Endothelial cell of umbilical vein (primary cell): ENCODE measurements at regions not wholly inside any gene's neighbourhood (a gene's known extent, or its start where the extent isn't known, plus 50 kb on each side); places are given as distances from the start of the nearest gene placed in this dataset.
"Not testable (repeated sequence)": the region's sequence is repeated elsewhere in the genome, so short reads cannot be mapped to it uniquely, and the experiment has no call there.

Source experiments
- BruUV-seq: library from RNA; stranded (reverse); fragments of 400-500 nt; replicated peaks from 2 replicates; lab custom pipeline; 2021; lab: Mats Ljungman, UMichigan
- CTCF ChIA-PET: fragments of 300-600, 350-600 bp; sonication (Branson Sonifier 250); formaldehyde crosslinking; loops from one replicate; lab custom pipeline; 2021; ENCODE audit warnings: antibody characterized with exemption, inconsistent platforms; lab: Charles Lee
- POLR2A ChIA-PET: fragments of 300-600, 350-600 bp; sonication (Branson Sonifier 250); formaldehyde crosslinking; loops from one replicate; lab custom pipeline; 2021; ENCODE audit warnings: antibody characterized with exemption, inconsistent platforms; lab: Charles Lee
- DNase-seq: peaks from one replicate; pipeline ENCODE4 v3.0.0-alpha.2; 2011; ENCODE audit warnings: low read depth, low spot score
- FAIRE-seq: peaks from 2 replicates; lab custom pipeline; 2011; peaks lifted over from hg19 to GRCh38; lab: Jason Lieb, UNC
- H2AFZ ChIP-seq: 2 replicates; pipeline ENCODE4 v1.6.0; 2012; ENCODE audit warnings: low read depth, low read length, control low read depth, inconsistent platforms
- H3K27ac ChIP-seq: 2 replicates; pipeline ENCODE4 v1.5.1; 2011; ENCODE audit warnings: low read depth, mild to moderate bottlenecking, control low read depth, low read length, moderate library complexity; ENCODE audit not compliant: insufficient read depth
- H3K27me3 ChIP-seq, 2 experiments: 2 replicates each; pipeline versions ENCODE4 v1.6.0 to v1.6.1; 2011; ENCODE audit warnings: low read length in 2 of 2, mixed read lengths in 1 of 2; ENCODE audit not compliant: control insufficient read depth in 2 of 2, insufficient read depth in 2 of 2
- H3K36me3 ChIP-seq, 2 experiments: 2 replicates in 1 of 2; 3 replicates in 1 of 2; pipeline ENCODE4 v1.5.1; 2011; ENCODE audit warnings: low read length in 2 of 2, mild to moderate bottlenecking in 1 of 2, moderate library complexity in 1 of 2; ENCODE audit not compliant: control insufficient read depth in 2 of 2, insufficient read depth in 2 of 2; ENCODE audit errors: extremely low read depth in 1 of 2
- H3K4me1 ChIP-seq: 3 replicates; pipeline ENCODE4 v1.5.1; 2011; ENCODE audit warnings: mild to moderate bottlenecking, low read length; ENCODE audit not compliant: control insufficient read depth, insufficient read depth; ENCODE audit errors: extremely low read depth
- H3K4me2 ChIP-seq: 2 replicates; pipeline ENCODE4 v1.6.1; 2011; ENCODE audit warnings: low read length, control low read depth, mixed read lengths; ENCODE audit not compliant: insufficient read depth
- H3K4me3 ChIP-seq, 3 experiments: fragments of 200-600 bp in 1 of 3; sonication (generic), shearing (Covaris generic) in 1 of 3; replicated peaks in 1 of 3; 2 replicates each; pipeline ENCODE4 v1.5.1; 2011 to 2016; ENCODE audit warnings: control low read depth in 3 of 3, low read length in 3 of 3, mild to moderate bottlenecking in 2 of 3, inconsistent platforms in 1 of 3, low read depth in 1 of 3, moderate library complexity in 1 of 3; ENCODE audit not compliant: insufficient read depth in 1 of 3
- H3K79me2 ChIP-seq: 2 replicates; pipeline ENCODE4 v1.6.0; 2012; ENCODE audit warnings: low read length, inconsistent platforms; ENCODE audit not compliant: control insufficient read depth, insufficient read depth
- H3K9ac ChIP-seq: replicated peaks from 2 replicates; pipeline ENCODE3; 2011; ENCODE audit warnings: low read length, control low read depth; ENCODE audit not compliant: insufficient read depth; ENCODE audit errors: extremely low read depth
- H3K9me1 ChIP-seq: replicated peaks from 3 replicates; pipeline ENCODE4 v1.6.0; 2011; ENCODE audit warnings: mild to moderate bottlenecking, low read length; ENCODE audit not compliant: control insufficient read depth, insufficient read depth; ENCODE audit errors: extremely low read depth
- H3K9me3 ChIP-seq: replicated peaks from 2 replicates; pipeline ENCODE4 v1.5.1; 2012; ENCODE audit warnings: low read length, inconsistent platforms; ENCODE audit not compliant: control insufficient read depth, insufficient read depth
- H4K20me1 ChIP-seq: replicated peaks from 2 replicates; pipeline ENCODE3; 2011; ENCODE audit warnings: mild to moderate bottlenecking, low read length; ENCODE audit not compliant: control insufficient read depth, insufficient read depth; ENCODE audit errors: extremely low read depth
- EZH2 ChIP-seq: IDR thresholded peaks from 2 replicates; pipeline ENCODE4 v1.6.1; 2012; ENCODE audit warnings: borderline replicate concordance, low read depth, mild to moderate bottlenecking, moderate library complexity, low read length, inconsistent platforms; ENCODE audit not compliant: severe bottlenecking
- FOS ChIP-seq: IDR thresholded peaks from 2 replicates; pipeline ENCODE4 v1.6.1; 2011; ENCODE audit warnings: mild to moderate bottlenecking, low read length, moderate library complexity, borderline replicate concordance; ENCODE audit not compliant: insufficient read depth
- GATA2 ChIP-seq: IDR thresholded peaks from 2 replicates; pipeline ENCODE4 v1.7.0; 2011; ENCODE audit warnings: low read depth, mild to moderate bottlenecking, moderate library complexity, mixed read lengths, low read length; ENCODE audit not compliant: insufficient read length, insufficient read depth
- JUN ChIP-seq: IDR thresholded peaks from 2 replicates; pipeline ENCODE4 v1.6.1; 2011; ENCODE audit warnings: borderline replicate concordance, low read depth; ENCODE audit not compliant: insufficient read length, insufficient read depth
- MYC ChIP-seq: IDR thresholded peaks from one replicate; pipeline ENCODE4 v1.6.1; 2011; ENCODE audit warnings: mild to moderate bottlenecking, low read depth, low read length
- POLR2A ChIP-seq: IDR thresholded peaks from 2 replicates; pipeline ENCODE4 v1.6.1; 2012; ENCODE audit warnings: low read depth, mild to moderate bottlenecking, control low read depth, low read length
- POLR2AphosphoS5 ChIP-seq: IDR thresholded peaks from 2 replicates; pipeline ENCODE4 v1.6.1; 2012; ENCODE audit warnings: low read depth, mild to moderate bottlenecking, control low read depth, low read length, moderate library complexity; ENCODE audit not compliant: insufficient read depth
- dilution Hi-C: fragments of 300-500 bp; cut with MboI; formaldehyde crosslinking; loops from one replicate; pipeline ENCODE4 v1.15.0; 2019; ENCODE audit warnings: low sequenced_read_pairs; ENCODE audit not compliant: extremely low pct_ligation_motif_present
- intact Hi-C: fragments of 100-400 bp; cut with micrococcal nuclease; formaldehyde crosslinking; loops from one replicate; pipeline ENCODE4 v1.10.0; 2022
- TF ChIP-seq, protein P1 (sequence below), 2 donors: IDR thresholded peaks; 1 replicate in 1 of 2; 2 replicates in 1 of 2; pipeline ENCODE4 v1.5.1; 2011; ENCODE audit warnings: low read length in 2 of 2, mild to moderate bottlenecking in 2 of 2, moderate library complexity in 2 of 2, control low read depth in 1 of 2, inconsistent platforms in 1 of 2, low read depth in 1 of 2; ENCODE audit not compliant: insufficient read depth in 1 of 2; ENCODE audit errors: extremely low read depth in 1 of 2
- TF ChIP-seq, protein P2 (sequence below): IDR thresholded peaks from 2 replicates; pipeline ENCODE4 v1.6.1; 2011; ENCODE audit not compliant: insufficient read depth, insufficient read length

DNA sequence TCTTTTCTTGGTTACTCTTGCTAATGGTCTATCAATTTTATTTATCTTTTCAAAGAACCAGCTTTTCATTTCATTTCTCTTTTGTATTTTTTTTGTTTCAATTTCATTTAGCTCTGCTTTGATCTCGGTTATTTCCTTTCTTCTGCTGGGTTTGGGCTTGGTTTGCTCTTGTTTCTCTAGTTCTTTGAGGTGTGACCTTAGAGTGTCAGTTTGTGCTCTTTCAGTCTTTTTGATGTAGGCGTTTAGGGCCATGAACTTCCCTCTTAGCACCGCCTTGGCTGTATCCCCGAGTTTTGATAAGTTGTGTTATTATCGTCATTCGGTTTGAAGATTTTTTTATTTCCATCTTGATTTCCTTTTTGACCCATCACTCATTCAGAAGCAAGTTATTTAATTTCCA, 265.5 kb downstream of the VAPA start:
- H3K79me2 ChIP-seq, H3K36me3 ChIP-seq, CTCF ChIA-PET, intact Hi-C loops, H3K4me2 ChIP-seq, H3K27ac ChIP-seq, H3K4me1 ChIP-seq, H3K9ac ChIP-seq, H4K20me1 ChIP-seq, POLR2A ChIA-PET, H3K9me3 ChIP-seq, DNase-seq, H3K4me3 ChIP-seq, H3K9me1 ChIP-seq, FAIRE-seq, H2AFZ ChIP-seq, BruUV-seq, H3K27me3 ChIP-seq, dilution Hi-C loops: not testable (repeated sequence)

DNA sequence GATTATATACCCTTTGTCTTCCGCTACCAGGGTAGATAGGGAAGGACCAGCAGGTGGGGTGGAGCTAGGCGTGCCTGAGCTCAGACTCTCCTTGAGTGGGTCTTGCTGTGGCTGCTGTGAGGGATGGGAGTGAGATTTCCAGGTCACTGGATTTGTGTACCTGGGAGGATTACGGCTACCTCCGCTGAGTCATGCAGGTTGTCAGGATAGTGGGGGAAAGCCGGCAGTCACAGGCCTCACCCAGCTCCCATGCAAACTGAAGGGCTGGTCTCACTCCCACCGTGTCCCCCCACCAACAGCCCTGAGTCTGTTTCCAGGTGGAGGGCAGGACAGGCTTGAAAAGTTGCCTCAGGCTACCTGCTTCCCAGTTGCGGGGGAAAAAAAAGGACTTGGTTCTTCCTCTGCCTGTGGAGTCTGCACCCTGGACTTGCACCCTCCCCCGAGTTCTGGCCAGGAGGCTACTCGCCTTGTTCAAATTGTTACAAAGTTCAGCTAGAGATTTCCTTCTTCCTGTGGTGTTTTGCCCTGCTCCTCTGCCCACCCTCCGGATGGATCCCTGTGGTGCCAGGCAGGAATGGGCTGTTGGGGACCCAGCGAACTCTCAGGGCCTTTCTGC, 268.3 kb downstream of the VAPA start:
- Histone ChIP-seq H3K9me3 (no peaks in the 10 kb centered on the region), H3K79me2 (no peaks in the 10 kb centered on the region), H3K27ac (no peak overlapping the region), H2AFZ (no peak overlapping the region), H3K4me3 (no peak overlapping the region), H4K20me1 (no peaks in the 10 kb centered on the region), H3K9me1 (no peaks in the 10 kb centered on the region), H3K27me3 (peaks cover 2 to 11% of the 10 kb centered on the region in 2 experiments), H3K4me1 (no peaks in the 10 kb centered on the region), H3K4me2 (no peak overlapping the region), H3K36me3 (no peaks in the 10 kb centered on the region), H3K9ac (no peak overlapping the region)
- DNase-seq = no peak
- no TSS peak for BruUV-seq
- FAIRE-seq = no peak
- ChIA-PET POLR2A (no interaction called here), CTCF (interaction anchor here (1.7 to 2.0 kb wide), 2 partner anchors 12 to 18 kb away, joined by 4 read pairs; no protein-coding TSS in a partner anchor)
- no peak for TF ChIP-seq POLR2AphosphoS5
- TF ChIP-seq POLR2A = no peak
- TF ChIP-seq, protein P1, sequence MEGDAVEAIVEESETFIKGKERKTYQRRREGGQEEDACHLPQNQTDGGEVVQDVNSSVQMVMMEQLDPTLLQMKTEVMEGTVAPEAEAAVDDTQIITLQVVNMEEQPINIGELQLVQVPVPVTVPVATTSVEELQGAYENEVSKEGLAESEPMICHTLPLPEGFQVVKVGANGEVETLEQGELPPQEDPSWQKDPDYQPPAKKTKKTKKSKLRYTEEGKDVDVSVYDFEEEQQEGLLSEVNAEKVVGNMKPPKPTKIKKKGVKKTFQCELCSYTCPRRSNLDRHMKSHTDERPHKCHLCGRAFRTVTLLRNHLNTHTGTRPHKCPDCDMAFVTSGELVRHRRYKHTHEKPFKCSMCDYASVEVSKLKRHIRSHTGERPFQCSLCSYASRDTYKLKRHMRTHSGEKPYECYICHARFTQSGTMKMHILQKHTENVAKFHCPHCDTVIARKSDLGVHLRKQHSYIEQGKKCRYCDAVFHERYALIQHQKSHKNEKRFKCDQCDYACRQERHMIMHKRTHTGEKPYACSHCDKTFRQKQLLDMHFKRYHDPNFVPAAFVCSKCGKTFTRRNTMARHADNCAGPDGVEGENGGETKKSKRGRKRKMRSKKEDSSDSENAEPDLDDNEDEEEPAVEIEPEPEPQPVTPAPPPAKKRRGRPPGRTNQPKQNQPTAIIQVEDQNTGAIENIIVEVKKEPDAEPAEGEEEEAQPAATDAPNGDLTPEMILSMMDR (IDR thresholded peaks at IDR 0.05; ENCODE audit: extremely low read depth in 1 of 2, insufficient read depth in 1 of 2, low read depth in 1 of 2, low read length in 2 of 2) = no peak
- TF ChIP-seq, protein P2, sequence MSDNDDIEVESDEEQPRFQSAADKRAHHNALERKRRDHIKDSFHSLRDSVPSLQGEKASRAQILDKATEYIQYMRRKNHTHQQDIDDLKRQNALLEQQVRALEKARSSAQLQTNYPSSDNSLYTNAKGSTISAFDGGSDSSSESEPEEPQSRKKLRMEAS = no peak
- TF ChIP-seq MYC = no peak
- TF ChIP-seq JUN = no peak
- TF ChIP-seq FOS = no peak
- TF ChIP-seq GATA2 = no peak
- TF ChIP-seq EZH2 = no peak
- intact Hi-C loops (no loop called here), dilution Hi-C loops (no loop called here)
